ENCODE measurements at regions not wholly inside any gene's neighbourhood (a gene's known extent, or its start where the extent isn't known, plus 50 kb on each side); places are given as distances from the start of the nearest gene placed in this dataset.

DNA sequence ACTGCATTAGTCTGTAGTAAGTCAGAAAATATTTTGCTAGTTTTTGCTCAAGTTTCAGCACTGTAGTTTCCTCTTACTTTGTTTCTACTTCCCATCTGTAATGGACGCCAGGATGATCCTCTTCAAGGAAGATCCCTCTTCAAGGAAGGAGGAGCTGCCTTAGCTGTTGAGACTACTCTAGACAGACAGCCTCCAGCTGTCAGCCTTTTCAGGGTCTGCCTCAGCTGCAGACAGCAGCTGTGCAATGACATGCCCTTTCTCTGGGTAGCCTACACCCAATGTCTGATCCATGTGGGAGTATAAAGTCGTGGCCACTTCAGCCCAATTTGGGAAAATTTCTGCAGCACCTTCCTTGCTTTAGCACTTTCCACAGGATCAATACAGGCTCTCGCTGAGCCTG is 281.0 kb upstream of the MAOA start:
- Mint-ChIP-seq H3K4me1 (ENCODE audit: low read depth) (no peaks in the 10 kb centered on the region), H3K9me3 (peaks cover 2% of the 10 kb centered on the region), H3K27me3 (no peaks in the 10 kb centered on the region), H3K4me3 (no peak overlapping the region), H3K27ac (no peak overlapping the region), H3K36me3 (ENCODE audit: low read depth) (no peaks in the 10 kb centered on the region)
- POLR2A ChIA-PET, result no interaction called here
- DNase-seq (no peak), ATAC-seq (no peak)
- CTCF ChIA-PET, result no interaction called here
- no peak for TF ChIP-seq CTCF (IDR thresholded peaks at IDR 0.05)
- intact Hi-C loops (cut with micrococcal nuclease), result no loop called here

- TF ChIP-seq CTCF (IDR thresholded peaks at IDR 0.05), result no peak
- H3K4me3 Mint-ChIP-seq, result no peak overlapping the region
- intact Hi-C loops (cut with micrococcal nuclease), result no loop called here
- ATAC-seq, result no peak
- ChIA-PET CTCF (no interaction called here), POLR2A (no interaction called here)
- H3K27ac Mint-ChIP-seq, result no peak overlapping the region
- H3K27me3 Mint-ChIP-seq, result no peaks in the 10 kb centered on the region
- H3K36me3 Mint-ChIP-seq (ENCODE audit: low read depth), result no peaks in the 10 kb centered on the region
- no peaks in the 10 kb centered on the region for H3K4me1 Mint-ChIP-seq (ENCODE audit: low read depth)
- no peaks in the 10 kb centered on the region for H3K9me3 Mint-ChIP-seq
- no peak for DNase-seq
Measured at GRCh38 chrX:43380704-43381103, 275.4 kb upstream of the MAOA start.

DNA sequence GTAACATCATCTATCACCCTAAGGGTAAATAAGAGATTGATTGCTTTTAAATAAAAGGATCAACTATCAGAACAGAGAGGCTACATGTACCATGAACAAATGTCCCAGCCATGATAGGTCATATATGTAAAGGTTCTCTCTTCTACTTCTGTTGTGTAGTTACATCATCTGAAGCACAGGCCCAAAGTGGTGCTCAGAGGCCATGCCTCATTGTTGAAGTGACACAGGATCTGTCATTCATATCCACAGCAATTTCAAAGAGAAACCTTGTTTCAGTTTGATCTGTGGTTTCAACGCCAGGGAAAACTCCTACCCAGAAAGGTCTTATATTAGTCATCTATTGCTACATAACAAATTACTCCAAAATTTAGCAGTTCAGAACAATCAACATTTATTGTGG is 269.2 kb upstream of the MAOA start:
- H3K27ac Mint-ChIP-seq, result no peak overlapping the region
- intact Hi-C loops (cut with micrococcal nuclease), result no loop called here
- H3K4me1 Mint-ChIP-seq (ENCODE audit: low read depth), result peaks cover 3% of the 10 kb centered on the region
- no peak for TF ChIP-seq CTCF (IDR thresholded peaks at IDR 0.05)
- H3K36me3 Mint-ChIP-seq (ENCODE audit: low read depth), result no peaks in the 10 kb centered on the region
- peak; percentile 2 for DNase-seq
- no peaks in the 10 kb centered on the region for H3K9me3 Mint-ChIP-seq
- no peak overlapping the region for H3K4me3 Mint-ChIP-seq
- ATAC-seq, result peak; percentile 39
- no peaks in the 10 kb centered on the region for H3K27me3 Mint-ChIP-seq
- POLR2A ChIA-PET, result no interaction called here
- CTCF ChIA-PET, result no interaction called here

GRCh38 chrX:43405191-43405590 is 250.9 kb upstream of the MAOA start:
- no peak for DNase-seq
- H3K27ac Mint-ChIP-seq, result no peak overlapping the region
- H3K27me3 Mint-ChIP-seq, result no peaks in the 10 kb centered on the region
- no peaks in the 10 kb centered on the region for H3K36me3 Mint-ChIP-seq (ENCODE audit: low read depth)
- H3K4me3 Mint-ChIP-seq, result no peak overlapping the region
- POLR2A ChIA-PET, result no interaction called here
- no peak for TF ChIP-seq CTCF (IDR thresholded peaks at IDR 0.05)
- no peaks in the 10 kb centered on the region for H3K4me1 Mint-ChIP-seq (ENCODE audit: low read depth)
- CTCF ChIA-PET, result no interaction called here
- peaks cover 1% of the 10 kb centered on the region for H3K9me3 Mint-ChIP-seq
- ATAC-seq, result no peak
- intact Hi-C loops (cut with micrococcal nuclease), result no loop called here

DNA sequence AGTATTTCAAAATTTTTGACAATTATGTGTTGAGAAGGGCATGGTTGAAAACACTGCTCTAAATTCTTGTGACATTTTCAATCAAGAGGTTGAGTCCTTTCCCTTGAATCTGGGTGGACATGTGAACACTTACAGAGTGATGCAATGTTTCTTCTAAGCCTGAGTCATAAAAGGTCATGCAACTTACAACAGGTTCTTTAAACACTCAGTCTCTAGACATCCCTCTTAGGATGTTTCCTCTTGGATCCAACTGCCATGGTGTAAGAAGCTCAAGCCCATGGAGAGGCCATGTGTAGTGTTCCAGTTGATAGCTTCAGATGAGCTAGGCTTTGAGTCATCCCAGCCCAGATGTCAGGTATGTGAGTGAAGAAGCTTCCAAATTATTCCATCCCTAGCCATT is 232.2 kb upstream of the MAOA start:
- TF ChIP-seq CTCF (IDR thresholded peaks at IDR 0.05), result no peak
- ATAC-seq, result no peak
- POLR2A ChIA-PET, result no interaction called here
- Mint-ChIP-seq H3K4me3 (no peak overlapping the region), H3K36me3 (ENCODE audit: low read depth) (no peaks in the 10 kb centered on the region), H3K9me3 (no peaks in the 10 kb centered on the region), H3K27me3 (no peaks in the 10 kb centered on the region), H3K4me1 (ENCODE audit: low read depth) (no peaks in the 10 kb centered on the region), H3K27ac (no peak overlapping the region)
- DNase-seq, result no peak
- CTCF ChIA-PET, result no interaction called here
- intact Hi-C loops (cut with micrococcal nuclease), result no loop called here

Data from activated CD8-positive, alpha-beta T cell treated with anti-CD3 and anti-CD28 coated beads for 36 hours (primary cell).